ENCODE measurements at regions not wholly inside any gene's neighbourhood (a gene's known extent, or its start where the extent isn't known, plus 50 kb on each side); places are given as distances from the start of the nearest gene placed in this dataset.
A peak's percentile ranks its signal among the peaks of the same experiment; 100 is the strongest.
"Not testable (repeated sequence)": the region's sequence is repeated elsewhere in the genome, so short reads cannot be mapped to it uniquely, and the experiment has no call there.

DNA sequence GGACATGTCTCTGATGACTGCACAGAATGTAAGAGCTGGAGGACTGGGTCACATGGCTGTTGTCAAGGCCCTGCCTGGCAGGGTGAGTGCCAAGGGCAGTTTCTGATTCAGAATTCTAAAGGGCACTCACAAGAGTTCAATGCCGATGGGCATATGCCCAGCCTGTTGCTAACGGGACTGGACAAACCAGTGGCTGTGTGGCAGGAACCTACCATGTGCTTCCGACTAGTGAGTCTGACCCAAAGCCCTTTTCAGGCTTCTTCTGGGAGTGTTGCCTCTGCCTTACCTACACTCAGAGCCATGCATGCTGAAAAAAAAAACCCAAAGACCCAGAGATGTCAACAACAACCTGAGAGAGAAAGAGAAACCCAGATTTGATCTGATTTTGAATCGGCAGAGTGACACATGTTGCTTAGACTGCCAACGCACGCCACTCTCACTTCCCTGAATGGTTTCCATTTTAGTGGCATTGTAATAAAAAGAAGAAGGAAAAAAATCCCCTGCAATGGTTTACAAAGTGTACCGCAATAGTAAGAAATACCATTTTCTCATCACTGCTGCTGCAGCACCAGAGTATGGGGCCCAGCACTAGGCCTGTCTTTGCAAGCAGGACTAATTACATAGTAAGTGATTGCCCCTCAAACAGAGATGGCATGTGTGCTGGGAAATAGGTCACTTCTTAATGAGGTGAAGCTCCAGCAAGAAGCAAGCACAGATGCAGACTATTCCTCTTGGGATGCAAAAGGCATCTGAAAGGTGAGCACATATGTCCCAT lies 194.3 kb downstream of the PALM2AKAP2 start:
- DNase-seq (ENCODE audit: low read depth in 2 of 2), result no peak

DNA sequence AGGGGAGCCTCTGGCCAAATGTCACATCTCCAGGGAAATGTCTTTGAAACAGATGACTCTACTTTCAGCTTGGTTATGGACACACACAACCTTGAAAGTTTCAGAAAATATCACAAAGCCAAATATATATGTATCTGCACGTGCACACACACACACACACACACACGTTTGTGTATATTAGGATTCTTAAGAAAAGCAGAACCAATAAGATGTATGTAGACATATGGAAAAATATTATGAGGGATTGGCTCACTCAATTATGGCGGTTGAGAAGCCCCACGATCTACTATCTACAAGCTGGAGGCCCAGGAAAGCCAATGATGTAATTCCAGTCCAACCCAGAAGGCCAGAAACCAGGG lies 194.9 kb downstream of the PALM2AKAP2 start:
- DNase-seq (ENCODE audit: low read depth in 2 of 2), result no peak

DNA sequence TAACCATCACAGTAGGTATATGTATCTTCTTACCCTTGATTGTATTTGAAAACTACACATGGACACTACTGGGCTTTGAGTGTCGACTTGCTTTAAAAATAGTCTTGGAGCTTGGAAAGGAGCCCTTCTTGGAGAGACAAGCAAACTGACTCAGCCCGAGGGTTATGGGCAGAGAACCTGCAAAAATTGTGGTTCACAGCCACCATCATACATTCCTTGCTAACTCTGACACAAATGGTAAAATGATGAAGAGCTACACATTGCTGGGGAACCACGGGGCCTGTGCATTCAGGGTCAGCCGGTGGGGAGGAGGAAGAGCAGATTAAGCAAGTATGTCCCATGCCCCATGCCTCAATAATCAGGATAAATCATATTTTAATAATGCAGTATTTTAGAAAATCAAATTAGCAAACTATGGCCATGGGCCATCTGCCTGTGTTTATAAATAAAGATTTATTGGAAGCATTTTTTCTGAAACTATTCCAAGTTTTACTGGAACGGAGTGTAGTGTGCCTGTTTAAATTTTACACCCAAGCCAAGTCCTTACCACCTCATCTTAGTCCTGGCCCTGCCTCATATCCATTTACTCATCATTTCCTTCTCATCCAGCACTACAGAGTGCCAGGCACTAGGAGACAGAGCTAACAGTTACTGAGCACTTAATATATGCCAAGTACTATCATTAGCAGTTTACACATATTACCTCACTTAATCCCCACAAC lies 195.7 kb downstream of the PALM2AKAP2 start:
- peak in 1 of 2 donors; percentile 45 for DNase-seq (ENCODE audit: low read depth in 2 of 2)

DNA sequence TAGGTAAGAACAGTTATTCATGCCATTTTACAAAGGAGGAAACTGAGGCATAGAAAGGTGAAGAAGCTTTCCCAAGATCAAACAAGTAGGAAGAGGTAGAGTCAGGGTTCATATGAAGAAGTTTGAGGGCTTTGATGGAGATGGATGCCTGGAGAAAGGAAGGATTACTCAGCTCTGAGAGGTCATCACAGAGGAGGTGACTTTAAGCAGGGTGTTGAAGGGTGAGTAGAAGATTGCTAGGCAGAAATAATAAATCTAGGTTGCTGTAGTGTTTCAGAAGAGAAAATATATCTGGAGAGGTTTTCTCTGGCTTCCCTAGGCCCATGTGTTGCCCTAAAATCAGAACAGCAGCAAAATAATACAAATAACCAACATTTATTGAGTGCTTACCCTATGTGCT lies 196.3 kb downstream of the PALM2AKAP2 start:
- no peak for DNase-seq (ENCODE audit: low read depth in 2 of 2)

DNA sequence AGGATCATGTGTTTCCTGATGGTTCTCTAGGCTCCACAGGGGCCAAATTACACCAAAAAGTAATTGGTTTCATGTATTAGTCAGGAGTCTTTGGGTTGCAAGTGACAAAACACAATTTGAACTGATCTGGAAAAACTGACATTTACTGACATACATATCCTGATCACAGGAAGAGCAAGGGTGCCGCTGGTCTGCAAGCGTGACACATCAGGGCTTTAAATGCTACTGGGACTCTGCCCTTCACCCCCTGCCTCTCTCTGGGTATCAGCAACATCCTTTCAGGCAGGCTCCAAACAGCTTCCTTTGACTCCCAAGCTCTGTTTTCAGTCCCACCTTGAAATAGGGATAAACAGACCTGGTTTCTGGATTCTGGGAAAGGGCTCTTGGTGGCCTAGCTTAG lies 197.5 kb downstream of the PALM2AKAP2 start:
- peak in 1 of 2 donors; percentile 51 for DNase-seq (ENCODE audit: low read depth in 2 of 2)

DNA sequence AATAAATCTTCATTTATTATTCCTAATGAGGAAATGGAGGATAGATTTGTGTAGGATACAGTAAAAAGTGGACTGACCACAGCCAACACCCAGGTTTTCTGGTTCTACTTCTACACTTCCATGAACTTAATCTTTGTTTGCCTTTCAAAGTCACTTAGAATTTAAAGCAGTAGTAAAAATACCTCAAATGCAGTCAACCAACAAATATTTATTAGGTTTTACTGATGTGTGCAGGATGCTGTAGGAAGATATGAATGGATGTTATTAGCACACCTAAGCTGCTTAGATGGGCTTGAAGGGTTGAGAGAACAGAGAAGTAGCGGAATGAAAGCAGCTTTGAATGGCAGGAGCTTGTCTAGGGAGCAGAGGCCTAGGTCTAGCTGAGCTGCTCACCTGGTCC lies 201.1 kb downstream of the PALM2AKAP2 start:
- DNase-seq (ENCODE audit: low read depth in 2 of 2), result no peak

DNA sequence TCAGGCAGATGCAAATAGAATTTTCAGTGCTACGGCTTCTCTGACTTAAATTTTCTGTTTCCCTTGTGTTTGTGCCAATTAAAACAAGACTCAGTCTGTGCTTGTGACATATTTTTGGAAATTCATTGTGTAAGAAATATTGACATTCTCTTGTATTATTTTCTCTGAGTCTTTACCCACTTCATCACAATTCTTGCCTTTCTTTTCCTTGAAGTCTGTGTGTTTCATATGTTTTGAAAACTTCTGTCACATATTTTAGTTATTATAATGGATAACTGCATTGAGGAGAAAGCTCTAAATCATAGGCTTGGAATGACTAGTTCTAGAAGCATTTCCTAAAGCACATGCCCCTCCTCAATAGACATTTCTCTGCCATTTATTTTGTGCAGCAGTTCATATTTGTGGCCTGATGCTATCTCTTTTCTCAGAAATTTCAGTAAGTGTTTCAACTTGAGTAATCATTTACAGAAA lies 206.6 kb downstream of the PALM2AKAP2 start:
- peak; percentile 67 to 94 for DNase-seq (ENCODE audit: low read depth in 2 of 2)

DNA sequence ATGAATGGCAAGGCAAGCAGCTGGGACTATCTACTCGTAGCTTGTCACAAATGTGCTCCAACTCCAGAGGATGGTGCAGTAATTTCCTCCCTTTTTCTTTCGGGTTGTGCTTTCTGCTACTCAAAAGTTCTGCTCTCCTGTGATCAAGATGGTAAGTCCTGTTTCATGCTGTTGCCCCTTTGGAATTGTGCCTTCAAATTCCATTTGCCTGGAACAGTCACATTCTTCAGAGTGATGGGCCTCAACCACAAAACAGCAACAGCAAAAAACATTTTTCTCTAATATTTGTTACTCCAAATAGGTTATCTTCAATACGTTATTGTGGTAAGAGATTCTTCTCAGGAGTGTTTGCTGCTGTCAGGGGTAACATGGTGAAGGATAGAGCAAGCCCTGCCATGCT lies 209.3 kb downstream of the PALM2AKAP2 start:
- no peak for DNase-seq (ENCODE audit: low read depth in 2 of 2)

DNA sequence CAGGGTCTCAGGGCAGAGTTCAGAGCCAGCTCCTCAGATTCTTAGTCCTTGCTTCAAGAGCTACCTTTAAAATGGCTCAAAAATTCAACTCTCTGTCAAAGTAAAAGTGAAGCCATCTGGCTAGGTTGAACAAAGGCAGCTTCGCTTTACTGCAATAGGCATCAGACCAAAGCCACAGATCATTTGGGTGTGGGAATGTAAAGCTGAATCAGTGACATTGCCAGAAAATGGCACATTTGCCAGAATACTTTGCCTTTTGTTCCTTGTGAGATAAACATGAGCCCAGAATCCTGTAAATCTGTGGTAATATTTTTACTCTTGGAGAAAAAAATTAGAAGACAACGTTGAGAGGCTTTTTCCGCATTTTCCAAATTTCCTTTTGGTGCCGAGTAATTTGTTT lies 210.5 kb downstream of the PALM2AKAP2 start:
- no peak for DNase-seq (ENCODE audit: low read depth in 2 of 2)

DNA sequence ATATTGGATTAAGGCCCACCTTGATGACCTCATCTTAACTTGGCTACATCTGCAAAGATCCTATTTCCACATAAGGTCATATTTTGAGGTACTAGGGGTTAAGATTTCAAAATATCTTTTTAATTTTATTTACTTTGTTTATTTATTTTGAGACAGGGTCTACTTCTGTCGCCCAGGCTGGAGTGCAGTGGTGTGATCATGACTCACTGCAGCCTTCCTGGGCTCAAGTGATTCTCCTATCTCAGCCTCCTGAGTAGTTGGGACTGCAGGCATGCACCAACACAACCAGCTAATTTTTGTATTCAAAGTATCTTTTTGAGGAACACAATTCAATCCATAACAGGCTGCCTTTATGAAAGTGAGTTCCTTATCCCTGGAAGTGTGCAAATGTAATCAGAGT lies 212.3 kb downstream of the PALM2AKAP2 start:
- no peak for DNase-seq (ENCODE audit: low read depth in 2 of 2)

DNA sequence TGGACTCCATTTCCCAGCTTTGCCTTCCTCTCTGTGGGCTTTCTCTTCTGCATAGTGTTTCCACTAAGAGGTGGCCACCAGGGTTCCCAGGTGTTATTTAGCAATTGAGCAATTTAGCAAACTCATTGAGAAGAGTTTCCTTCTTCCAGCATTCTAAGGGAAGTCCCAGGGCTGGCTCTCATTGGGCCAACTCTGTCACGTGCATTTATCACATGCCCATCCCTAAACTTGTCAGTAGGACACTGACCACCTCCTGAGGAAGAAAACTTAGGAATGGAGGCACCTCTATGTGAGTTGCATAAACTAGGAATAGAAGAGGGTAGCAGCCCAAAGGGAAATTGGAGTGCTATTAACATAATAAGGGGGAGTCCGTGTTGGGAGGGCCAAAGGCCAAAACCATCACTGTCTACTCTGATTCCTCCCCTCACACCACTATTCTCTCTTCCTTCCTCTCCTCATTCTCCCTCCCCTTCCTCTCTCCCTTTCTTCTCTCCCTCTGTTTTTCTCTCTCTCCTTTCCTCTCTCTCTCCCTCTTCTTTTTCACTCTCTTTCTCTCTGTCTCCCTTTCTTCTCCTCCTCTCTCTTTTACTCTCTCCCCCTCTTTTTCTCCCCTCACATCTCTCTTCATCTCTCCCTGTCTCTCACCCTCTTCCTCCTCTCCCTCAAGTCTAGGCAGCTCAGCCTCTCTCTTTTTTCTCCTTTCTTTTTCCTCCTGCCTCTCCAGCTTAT lies 213.4 kb downstream of the PALM2AKAP2 start:
- DNase-seq (ENCODE audit: low read depth in 2 of 2), result no peak

DNA sequence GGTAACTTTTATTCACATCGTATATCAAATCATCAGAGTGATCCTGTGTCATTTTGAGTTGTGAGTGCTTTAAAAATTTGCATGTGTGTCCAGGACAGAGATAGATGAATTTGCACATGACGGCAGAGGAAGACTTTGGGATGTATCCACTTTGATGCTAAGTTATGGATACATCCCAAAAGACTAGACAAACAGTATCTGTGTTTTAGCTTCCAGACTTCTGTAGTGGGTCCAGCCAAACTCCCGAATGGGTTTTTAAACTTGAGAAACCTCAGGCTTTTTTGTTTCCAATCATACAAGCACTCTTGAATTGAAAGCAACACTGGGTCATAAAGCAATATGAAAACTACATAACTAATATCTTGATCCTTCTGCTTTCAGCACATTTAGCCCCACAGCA lies 213.8 kb downstream of the C9orf152 start:
- DNase-seq (ENCODE audit: low read depth in 2 of 2), result no peak

DNA sequence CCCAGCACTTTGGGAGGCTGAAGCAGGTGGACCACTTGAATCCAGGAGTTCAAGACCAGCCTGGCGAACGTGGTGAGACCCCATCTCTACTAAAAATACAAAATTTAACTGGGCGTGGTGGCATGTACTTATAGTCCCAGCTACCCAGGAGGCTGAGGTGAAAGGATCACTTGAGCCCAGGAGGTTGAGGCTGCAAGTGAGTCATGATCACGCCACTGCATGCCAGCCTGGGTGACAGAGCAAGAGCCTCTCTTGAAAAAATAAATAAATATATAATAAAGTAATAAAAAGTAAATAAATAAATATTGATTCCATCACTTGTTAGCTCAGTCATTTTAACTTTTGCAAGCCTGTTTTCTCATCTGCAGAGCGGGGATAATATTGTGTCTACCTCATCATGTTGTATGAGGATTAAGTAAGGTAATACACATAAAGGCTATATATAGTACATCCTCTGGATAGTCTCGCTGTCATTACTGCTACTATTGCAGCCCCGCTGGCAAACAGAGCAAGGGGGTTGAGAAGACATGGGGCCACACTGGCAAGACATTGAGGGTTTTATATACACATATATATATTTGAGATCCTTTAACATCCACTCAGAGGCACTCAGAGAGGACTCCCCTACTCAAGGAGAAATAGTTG lies 210.9 kb downstream of the C9orf152 start:
- no peak for DNase-seq (ENCODE audit: low read depth in 2 of 2)

DNA sequence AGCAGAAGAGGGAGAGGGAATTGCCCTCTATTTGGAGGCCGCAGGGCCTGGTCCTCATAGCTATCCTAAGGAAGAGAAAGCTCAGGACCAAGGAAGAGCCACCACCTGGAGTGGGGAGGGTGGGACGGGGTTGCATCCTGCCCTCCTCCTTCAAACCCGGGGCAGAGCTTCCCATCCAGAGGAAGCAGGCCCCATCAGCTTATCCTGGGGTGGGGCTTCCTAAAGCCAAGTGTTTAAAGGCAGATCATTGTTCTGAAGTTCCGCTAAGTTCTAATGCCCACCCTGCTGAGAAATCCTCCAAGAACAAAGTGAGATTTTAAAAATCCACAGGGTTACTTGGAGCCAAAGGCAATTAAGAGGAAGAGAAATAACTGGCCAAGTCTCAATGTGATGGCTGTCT lies 210.3 kb downstream of the C9orf152 start:
- DNase-seq (ENCODE audit: low read depth in 2 of 2), result peak in 1 of 2 donors; percentile 20

DNA sequence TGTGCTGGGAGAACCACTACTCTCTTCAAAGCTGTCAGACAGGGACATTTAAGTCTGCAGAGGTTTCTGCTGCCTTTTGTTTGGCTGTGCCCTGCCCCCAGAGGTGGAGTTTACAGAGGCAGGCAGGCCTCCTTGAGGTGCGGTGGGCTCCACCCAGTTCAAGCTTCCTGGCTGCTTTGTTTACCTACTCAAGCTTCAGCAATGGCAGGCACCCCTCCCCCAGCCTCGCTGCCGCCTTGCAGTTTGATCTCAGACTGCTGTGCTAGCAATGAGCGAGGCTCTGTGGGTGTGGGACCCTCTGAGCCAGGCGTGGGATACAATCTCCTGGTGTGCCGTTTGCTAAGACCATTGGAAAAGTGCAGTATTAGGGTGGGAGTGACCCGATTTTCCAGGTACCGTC lies 202.4 kb downstream of the C9orf152 start:
- DNase-seq (ENCODE audit: low read depth in 2 of 2), result not testable (repeated sequence)

DNA sequence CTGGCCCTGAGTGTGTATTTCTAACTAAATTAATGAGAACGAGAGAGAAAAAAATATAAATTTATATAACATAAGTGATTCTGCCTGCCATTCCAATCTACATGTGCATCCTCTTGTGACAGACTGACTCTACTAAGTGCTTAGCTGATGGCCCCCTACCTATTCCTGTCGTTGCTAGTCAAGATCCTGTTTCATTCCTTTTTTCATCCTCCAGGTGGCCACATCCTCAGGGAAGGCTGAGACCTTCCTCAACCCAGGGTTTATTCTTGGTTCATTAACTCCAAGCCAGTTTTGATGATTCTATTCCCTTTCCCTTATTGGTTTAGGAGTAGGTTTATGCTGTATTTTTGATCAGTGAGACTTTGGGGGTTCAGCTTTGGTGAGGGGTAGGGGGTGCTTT lies 201.3 kb downstream of the C9orf152 start:
- no peak for DNase-seq (ENCODE audit: low read depth in 2 of 2)

DNA sequence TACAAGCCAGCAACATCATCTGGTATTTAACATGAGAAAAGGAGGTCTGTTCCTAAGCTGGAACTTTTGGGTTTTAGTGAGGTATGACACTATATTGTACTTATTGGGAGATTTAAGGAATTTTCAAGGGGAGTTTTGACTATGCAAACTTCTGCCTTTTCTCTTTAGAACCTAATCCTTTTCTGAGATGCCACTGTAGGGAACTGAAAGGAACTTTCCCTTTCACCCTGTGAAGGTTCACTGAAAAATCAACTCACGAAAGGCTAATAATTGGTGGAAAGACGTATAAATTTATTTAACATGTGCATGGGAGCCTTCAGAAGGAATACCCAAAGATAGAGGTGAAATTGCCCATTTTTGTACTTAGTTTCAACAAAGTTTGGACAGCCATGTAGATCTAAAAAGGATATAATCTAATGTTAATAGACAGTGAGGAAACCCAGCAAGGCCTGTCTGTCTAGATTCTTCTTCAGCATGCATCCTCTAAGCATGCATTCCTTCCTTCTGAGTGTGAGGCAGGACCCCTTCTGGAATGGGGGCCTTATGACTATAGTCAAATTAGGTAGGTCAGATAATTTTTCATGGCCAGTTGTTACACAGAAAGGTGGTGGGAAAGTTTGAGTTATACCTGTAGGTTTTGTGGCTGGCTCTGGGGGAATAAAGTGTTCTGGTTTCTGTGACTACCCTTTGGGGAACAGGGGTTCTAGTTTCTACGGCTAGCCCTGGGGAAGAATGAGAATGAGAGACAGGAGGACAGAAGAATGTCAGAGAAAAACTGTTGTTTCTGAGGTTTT lies 200.3 kb downstream of the C9orf152 start:
- no peak for DNase-seq (ENCODE audit: low read depth in 2 of 2)

DNA sequence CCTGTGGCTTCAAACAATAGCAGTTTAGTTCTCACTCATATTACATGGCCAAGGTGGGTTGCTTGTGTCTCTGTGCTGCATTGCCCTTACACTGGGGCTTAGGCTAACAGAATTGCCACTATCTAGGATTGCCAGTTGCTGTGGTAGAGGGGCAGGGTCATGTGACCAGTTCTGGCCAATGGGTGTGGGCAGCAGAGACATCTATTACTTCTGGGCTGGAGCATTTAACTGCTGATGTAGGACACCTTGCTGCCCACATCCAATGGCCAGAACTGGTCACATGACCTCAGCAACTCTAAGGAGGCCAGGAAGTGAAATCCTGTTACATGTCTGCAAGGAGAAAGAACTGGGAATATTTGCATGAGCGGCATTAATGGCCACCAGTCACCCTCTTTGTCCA lies 199.3 kb downstream of the C9orf152 start:
- DNase-seq (ENCODE audit: low read depth in 2 of 2), result no peak

DNA sequence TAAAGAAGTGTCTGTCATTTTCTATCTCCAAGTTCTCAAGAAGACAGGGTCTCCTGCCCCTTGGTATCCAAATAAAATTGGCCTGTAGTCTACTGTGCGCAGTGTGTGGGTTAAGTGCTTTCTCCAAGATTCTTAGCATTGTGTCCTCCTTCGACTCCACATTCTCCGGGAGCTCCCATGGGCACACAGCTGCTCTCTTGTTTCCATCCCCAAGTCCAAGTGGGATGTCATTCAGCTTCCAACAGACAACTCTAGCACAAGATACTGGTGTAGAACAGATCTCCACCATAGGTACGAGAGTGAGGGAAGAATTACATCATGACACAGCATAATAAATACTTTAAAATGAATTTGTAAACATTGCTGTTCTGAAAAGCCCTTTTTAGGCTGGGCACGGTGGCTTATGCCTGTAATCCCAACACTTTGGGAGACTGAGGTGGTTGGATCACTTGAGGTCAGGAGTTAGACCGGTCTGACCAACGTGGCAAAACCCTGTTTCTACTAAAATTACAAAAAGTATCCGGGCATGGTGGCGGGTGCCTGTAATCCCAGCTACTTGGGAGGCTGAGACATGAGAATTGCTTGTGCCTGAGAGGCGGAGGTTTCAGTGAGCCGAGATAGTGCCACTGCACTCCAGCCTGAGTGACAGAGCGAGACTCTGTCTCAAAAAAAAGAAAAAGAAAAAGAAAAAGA lies 196.2 kb downstream of the C9orf152 start:
- DNase-seq (ENCODE audit: low read depth in 2 of 2), result no peak

DNA sequence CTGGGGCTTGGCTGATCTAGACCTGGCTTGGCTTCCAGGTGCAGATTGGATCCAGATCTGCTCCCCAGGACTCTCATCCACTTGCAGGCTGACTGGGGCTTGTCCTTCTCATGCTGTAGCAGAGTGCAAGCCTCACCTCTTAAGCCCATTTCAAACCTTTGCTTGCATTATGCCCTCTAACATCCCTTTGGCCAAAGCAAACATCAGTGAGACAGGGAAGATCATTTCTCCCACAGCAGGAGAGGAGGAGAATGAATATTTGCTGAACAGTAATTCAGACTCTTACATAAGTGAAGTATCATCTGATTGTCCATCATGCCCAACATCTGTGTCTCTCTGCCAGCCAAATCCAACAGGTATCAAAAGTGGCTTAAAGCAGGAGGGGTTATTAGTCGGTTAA lies 194.9 kb downstream of the C9orf152 start:
- no peak for DNase-seq (ENCODE audit: low read depth in 2 of 2)

Data from lung microvascular endothelial cell (primary cell).